ENCODE measurements at regions not wholly inside any gene's neighbourhood (a gene's known extent, or its start where the extent isn't known, plus 50 kb on each side); places are given as distances from the start of the nearest gene placed in this dataset.

GRCh38 chr12:114218136-114218535 lies 187.8 kb downstream of the TBX5 start:
- no peak for DNase-seq (ENCODE audit: extremely low read depth, low read depth)
- no peak for TF ChIP-seq CTCF (IDR thresholded peaks at IDR 0.05; ENCODE audit: low read depth, low read length)

- DNase-seq (ENCODE audit: extremely low read depth, low read depth) = no peak
- no peak for TF ChIP-seq CTCF (IDR thresholded peaks at IDR 0.05; ENCODE audit: low read depth, low read length)
Observed at GRCh38 chr12:114215746-114216145, 190.2 kb downstream of the TBX5 start.

GRCh38 chr12:114213055-114213581 lies 192.8 kb downstream of the TBX5 start:
- no peak for TF ChIP-seq CTCF (IDR thresholded peaks at IDR 0.05; ENCODE audit: low read depth, low read length)
- no peak for DNase-seq (ENCODE audit: extremely low read depth, low read depth)

- no peak for TF ChIP-seq CTCF (IDR thresholded peaks at IDR 0.05; ENCODE audit: low read depth, low read length)
- no peak for DNase-seq (ENCODE audit: extremely low read depth, low read depth)
Observed at GRCh38 chr12:114209861-114210260, 196.1 kb downstream of the TBX5 start.

GRCh38 chr12:114206525-114206924 lies 199.4 kb downstream of the TBX5 start:
- TF ChIP-seq CTCF (IDR thresholded peaks at IDR 0.05; ENCODE audit: low read depth, low read length) = no peak
- DNase-seq (ENCODE audit: extremely low read depth, low read depth) = no peak

GRCh38 chr12:114201794-114202193 lies 204.2 kb downstream of the TBX5 start:
- DNase-seq (ENCODE audit: extremely low read depth, low read depth) = no peak
- no peak for TF ChIP-seq CTCF (IDR thresholded peaks at IDR 0.05; ENCODE audit: low read depth, low read length)

- DNase-seq (ENCODE audit: extremely low read depth, low read depth) = no peak
- no peak for TF ChIP-seq CTCF (IDR thresholded peaks at IDR 0.05; ENCODE audit: low read depth, low read length)
Observed at GRCh38 chr12:114194956-114195355, 211.0 kb downstream of the TBX5 start.
